ENCODE measurements at regions not wholly inside any gene's neighbourhood (a gene's known extent, or its start where the extent isn't known, plus 50 kb on each side); places are given as distances from the start of the nearest gene placed in this dataset.

DNA sequence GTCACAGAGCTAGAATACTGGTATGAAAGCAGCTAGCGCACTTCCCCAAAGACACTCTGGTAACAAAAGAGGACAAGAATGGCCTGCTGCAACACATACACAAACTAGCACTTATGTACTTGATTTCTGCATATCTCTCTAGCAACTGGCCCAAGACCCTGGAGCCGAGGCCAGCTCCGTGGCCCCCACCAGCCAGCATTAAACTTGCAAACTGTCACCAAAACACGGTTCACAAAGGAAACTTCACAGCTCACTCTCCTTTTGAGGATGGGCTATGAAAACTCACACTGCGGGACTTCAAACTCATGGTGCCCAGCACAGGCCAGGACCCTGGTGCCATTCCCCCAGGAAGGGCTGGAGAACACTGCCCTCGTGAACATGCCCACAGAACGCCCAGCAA, 115.9 kb upstream of the RPS6KA2 start:
- Mint-ChIP-seq H3K4me3 (ENCODE audit: unreplicated experiment) (no peak overlapping the region), H3K9me3 (ENCODE audit: low read depth) (no peaks in the 10 kb centered on the region), H3K27me3 (ENCODE audit: low read depth) (no peaks in the 10 kb centered on the region), H3K4me1 (ENCODE audit: low read depth) (peaks cover 44% of the 10 kb centered on the region), H3K36me3 (ENCODE audit: low read depth) (no peaks in the 10 kb centered on the region), H3K27ac (ENCODE audit: unreplicated experiment) (no peak overlapping the region)
- TF ChIP-seq, protein P1, sequence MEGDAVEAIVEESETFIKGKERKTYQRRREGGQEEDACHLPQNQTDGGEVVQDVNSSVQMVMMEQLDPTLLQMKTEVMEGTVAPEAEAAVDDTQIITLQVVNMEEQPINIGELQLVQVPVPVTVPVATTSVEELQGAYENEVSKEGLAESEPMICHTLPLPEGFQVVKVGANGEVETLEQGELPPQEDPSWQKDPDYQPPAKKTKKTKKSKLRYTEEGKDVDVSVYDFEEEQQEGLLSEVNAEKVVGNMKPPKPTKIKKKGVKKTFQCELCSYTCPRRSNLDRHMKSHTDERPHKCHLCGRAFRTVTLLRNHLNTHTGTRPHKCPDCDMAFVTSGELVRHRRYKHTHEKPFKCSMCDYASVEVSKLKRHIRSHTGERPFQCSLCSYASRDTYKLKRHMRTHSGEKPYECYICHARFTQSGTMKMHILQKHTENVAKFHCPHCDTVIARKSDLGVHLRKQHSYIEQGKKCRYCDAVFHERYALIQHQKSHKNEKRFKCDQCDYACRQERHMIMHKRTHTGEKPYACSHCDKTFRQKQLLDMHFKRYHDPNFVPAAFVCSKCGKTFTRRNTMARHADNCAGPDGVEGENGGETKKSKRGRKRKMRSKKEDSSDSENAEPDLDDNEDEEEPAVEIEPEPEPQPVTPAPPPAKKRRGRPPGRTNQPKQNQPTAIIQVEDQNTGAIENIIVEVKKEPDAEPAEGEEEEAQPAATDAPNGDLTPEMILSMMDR (IDR thresholded peaks at IDR 0.05): no peak
- DNase-seq (ENCODE audit: low spot score): no peak

DNA sequence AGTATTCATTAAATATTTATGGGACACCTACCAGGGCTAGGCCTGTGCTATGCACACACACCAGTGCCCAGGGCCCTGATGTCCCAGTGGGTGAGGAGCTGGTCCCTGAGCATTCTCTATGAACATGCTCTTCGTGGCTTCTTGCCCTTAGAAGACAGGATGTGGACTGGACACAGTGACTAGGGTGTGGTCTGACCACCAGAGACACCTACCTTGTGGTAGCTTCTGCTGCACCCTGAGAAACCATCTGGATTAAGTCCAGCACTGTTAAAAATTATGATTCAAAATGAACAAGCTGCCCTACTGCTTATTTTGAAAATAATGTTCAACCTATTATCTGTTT, 112.9 kb upstream of the RPS6KA2 start:
- no peak overlapping the region for H3K27ac Mint-ChIP-seq (ENCODE audit: unreplicated experiment)
- TF ChIP-seq, protein P1 (IDR thresholded peaks at IDR 0.05): no peak
- H3K4me1 Mint-ChIP-seq (ENCODE audit: low read depth): peaks cover 56% of the 10 kb centered on the region
- H3K4me3 Mint-ChIP-seq (ENCODE audit: unreplicated experiment): no peak overlapping the region
- H3K27me3 Mint-ChIP-seq (ENCODE audit: low read depth): no peaks in the 10 kb centered on the region
- no peaks in the 10 kb centered on the region for H3K36me3 Mint-ChIP-seq (ENCODE audit: low read depth)
- no peak for DNase-seq (ENCODE audit: low spot score)
- no peaks in the 10 kb centered on the region for H3K9me3 Mint-ChIP-seq (ENCODE audit: low read depth)

DNA sequence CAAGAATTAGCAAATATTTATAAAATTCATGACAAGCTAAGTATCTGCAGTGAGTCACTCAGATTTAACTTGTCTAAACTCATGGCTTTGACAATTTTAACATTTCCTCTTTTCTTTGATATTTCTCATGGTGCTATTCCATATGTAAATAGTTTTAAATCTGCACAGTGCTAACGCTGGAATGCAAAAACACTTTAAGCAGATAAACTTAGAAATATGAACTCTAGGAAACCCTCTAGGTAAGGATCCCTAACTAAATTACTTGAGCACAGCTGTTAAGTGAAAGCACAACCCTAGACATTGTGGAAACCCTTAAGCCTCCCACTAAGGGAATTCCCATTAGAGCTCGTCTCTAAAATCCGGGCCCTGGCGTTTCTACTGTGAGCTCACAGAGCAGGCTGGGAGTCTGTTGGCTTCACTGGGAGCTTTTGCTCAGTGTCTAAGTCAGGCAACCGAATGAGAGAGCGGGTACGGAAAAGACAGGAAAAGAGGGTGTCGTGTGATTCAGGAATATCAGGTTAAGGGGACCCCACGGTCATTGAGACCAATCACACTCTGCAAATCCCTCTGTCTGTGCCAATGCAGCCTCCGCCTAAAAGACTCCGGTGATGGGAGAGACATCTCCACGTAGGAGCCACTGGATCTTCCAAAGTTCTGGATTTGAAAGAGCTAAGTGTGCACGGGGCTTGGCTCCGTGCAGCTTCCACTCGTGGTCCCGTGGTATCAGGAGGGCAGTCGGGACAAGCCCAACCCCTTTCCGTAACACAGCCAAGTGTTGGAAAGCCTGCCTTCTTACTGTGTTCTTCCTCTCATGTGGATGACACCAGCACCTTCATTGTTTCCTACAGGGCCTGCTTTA, 112.3 kb upstream of the RPS6KA2 start:
- H3K27ac Mint-ChIP-seq (ENCODE audit: unreplicated experiment): peak overlapping the region; percentile 41
- DNase-seq (ENCODE audit: low spot score): no peak
- peaks cover 56% of the 10 kb centered on the region for H3K4me1 Mint-ChIP-seq (ENCODE audit: low read depth)
- H3K36me3 Mint-ChIP-seq (ENCODE audit: low read depth): no peaks in the 10 kb centered on the region
- H3K27me3 Mint-ChIP-seq (ENCODE audit: low read depth): no peaks in the 10 kb centered on the region
- TF ChIP-seq, protein P1 (IDR thresholded peaks at IDR 0.05): no peak
- H3K9me3 Mint-ChIP-seq (ENCODE audit: low read depth): no peaks in the 10 kb centered on the region
- no peak overlapping the region for H3K4me3 Mint-ChIP-seq (ENCODE audit: unreplicated experiment)

DNA sequence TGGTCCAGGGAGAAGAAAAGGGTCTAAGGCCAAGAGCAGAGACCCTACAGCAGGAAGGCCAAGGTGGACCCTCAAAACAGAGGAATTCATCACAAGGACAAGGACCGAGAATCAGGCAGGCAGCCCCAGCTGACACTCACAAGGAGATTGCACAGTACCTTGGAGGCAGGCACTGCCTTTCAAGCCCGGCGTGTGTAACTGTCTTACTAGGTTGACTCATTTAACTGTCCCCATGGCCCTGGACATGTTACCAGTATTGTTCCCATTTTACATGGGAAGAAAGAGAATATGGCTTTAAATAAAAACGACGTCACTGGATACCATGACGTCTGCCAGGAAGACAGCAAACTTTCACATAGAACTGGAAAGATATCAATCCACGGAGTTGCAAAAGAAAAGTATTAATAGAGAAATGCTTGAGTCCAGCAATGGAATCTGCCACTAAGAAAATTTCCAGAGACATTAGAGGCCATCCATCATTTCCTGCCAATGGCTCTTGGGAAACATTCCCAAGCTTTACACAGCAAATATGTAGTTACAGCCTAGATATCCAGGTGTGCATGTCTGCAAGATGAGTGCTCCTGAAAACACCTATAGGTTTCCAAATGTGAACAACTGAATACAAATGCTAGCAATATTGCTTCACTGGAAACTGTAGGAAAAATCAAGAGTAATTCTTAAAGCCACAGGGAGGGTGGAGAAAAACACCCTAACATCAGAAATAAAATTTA, 111.5 kb upstream of the RPS6KA2 start:
- Mint-ChIP-seq H3K36me3 (ENCODE audit: low read depth) (no peaks in the 10 kb centered on the region), H3K27ac (ENCODE audit: unreplicated experiment) (peak overlapping the region; percentile 68), H3K4me1 (ENCODE audit: low read depth) (peaks cover 50% of the 10 kb centered on the region), H3K4me3 (ENCODE audit: unreplicated experiment) (no peak overlapping the region), H3K9me3 (ENCODE audit: low read depth) (no peaks in the 10 kb centered on the region), H3K27me3 (ENCODE audit: low read depth) (no peaks in the 10 kb centered on the region)
- DNase-seq (ENCODE audit: low spot score): no peak
- TF ChIP-seq, protein P1 (IDR thresholded peaks at IDR 0.05): no peak

DNA sequence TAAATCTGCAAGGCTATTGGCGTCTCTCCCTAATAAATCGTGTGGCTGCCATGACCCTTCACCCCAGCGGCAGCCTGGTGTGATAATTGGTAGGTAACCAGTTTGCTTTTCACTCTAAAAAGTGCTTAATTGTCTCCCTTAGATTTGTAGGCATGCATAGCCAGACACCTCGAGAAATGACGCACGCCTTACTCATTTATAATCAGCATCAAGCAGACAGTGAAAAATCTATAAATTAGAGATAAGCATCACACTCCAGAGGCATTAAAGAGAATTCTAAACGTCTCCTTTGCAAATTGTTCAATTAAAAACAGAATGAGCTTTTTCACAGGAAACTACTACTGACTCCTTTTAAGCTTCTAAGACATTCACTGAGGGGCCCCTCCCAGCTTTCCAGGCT, 110.2 kb upstream of the RPS6KA2 start:
- H3K4me3 Mint-ChIP-seq (ENCODE audit: unreplicated experiment): no peak overlapping the region
- no peak overlapping the region for H3K27ac Mint-ChIP-seq (ENCODE audit: unreplicated experiment)
- H3K9me3 Mint-ChIP-seq (ENCODE audit: low read depth): no peaks in the 10 kb centered on the region
- H3K36me3 Mint-ChIP-seq (ENCODE audit: low read depth): no peaks in the 10 kb centered on the region
- H3K27me3 Mint-ChIP-seq (ENCODE audit: low read depth): no peaks in the 10 kb centered on the region
- peaks cover 46% of the 10 kb centered on the region for H3K4me1 Mint-ChIP-seq (ENCODE audit: low read depth)
- TF ChIP-seq, protein P1 (IDR thresholded peaks at IDR 0.05): no peak
- no peak for DNase-seq (ENCODE audit: low spot score)
